K562 (cell line): ENCODE measurements at regions not wholly inside any gene's neighbourhood (a gene's known extent, or its start where the extent isn't known, plus 50 kb on each side); places are given as distances from the start of the nearest gene placed in this dataset.

Source experiments
- ATAC-seq: fragments of 200-7000 bp; cut with Tn5 transposase; 3 replicates; pipeline ENCODE4 v1.9.1; 2020; ENCODE audit warnings: moderate library complexity
- BruUV-seq: library from RNA; stranded (reverse); fragments of 400-500 nt; replicated peaks from 2 replicates; lab custom pipeline; 2021; lab: Mats Ljungman, UMichigan
- CTCF ChIA-PET: fragments of 300-600 bp; formaldehyde crosslinking; extraction: SDS; loops from one replicate; lab custom pipeline; 2021; ENCODE audit warnings: low intra/inter-chr PET ratio; lab: Yijun Ruan, JAX
- POLR2A ChIA-PET: fragments of 300-600, 350-650 bp; sonication (Branson Sonifier 250); formaldehyde crosslinking; extraction: SDS; loops from one replicate; lab custom pipeline; 2021; ENCODE audit warnings: antibody characterized with exemption, inconsistent platforms; lab: Yijun Ruan, JAX
- DNase-seq, 4 experiments: peaks; one replicate each; pipeline versions ENCODE4 v3.0.0 to v3.0.0-alpha.2; 2011 to 2018; ENCODE audit warnings: low spot score in 3 of 4, mixed read lengths in 3 of 4; ENCODE audit errors: extremely low read depth in 1 of 4
- FAIRE-seq: peaks from 2 replicates; lab custom pipeline; 2011; peaks lifted over from hg19 to GRCh38; lab: Jason Lieb, UNC
- H2AFZ ChIP-seq: 2 replicates; pipeline ENCODE4 v1.6.0; 2011; ENCODE audit warnings: low read depth, low read length, control low read depth, inconsistent platforms
- H3K27ac ChIP-seq: fragments of 200-600 bp; 3 replicates; pipeline ENCODE4 v1.8.0; 2011; ENCODE audit warnings: low read depth, mild to moderate bottlenecking, control low read depth, inconsistent platforms, low read length, moderate library complexity, mixed read lengths; ENCODE audit errors: extremely low read depth
- H3K27me3 ChIP-seq, 2 experiments: fragments of 300-600 bp in 1 of 2; 2 replicates in 1 of 2; 3 replicates in 1 of 2; pipeline versions ENCODE4 v1.6.0 to v1.8.0; 2011; ENCODE audit warnings: inconsistent platforms in 2 of 2, low read length in 2 of 2, mild to moderate bottlenecking in 1 of 2, mixed read lengths in 1 of 2, moderate library complexity in 1 of 2; ENCODE audit not compliant: control insufficient read depth in 2 of 2, insufficient read depth in 2 of 2
- H3K36me3 ChIP-seq: fragments of 300-600 bp; 3 replicates; pipeline ENCODE4 v1.8.0; 2011; ENCODE audit warnings: mild to moderate bottlenecking, low read length, inconsistent platforms; ENCODE audit not compliant: control insufficient read depth, insufficient read depth
- H3K4me1 ChIP-seq, 2 experiments: fragments of 200-600 bp in 1 of 2; replicated peaks in 1 of 2; 2 replicates in 1 of 2; 3 replicates in 1 of 2; pipeline versions ENCODE4 v1.5.1 to v1.8.0; 2011; ENCODE audit warnings: inconsistent platforms in 2 of 2, low read length in 2 of 2, mild to moderate bottlenecking in 1 of 2, mixed read lengths in 1 of 2, moderate library complexity in 1 of 2; ENCODE audit not compliant: control insufficient read depth in 2 of 2, insufficient read depth in 2 of 2
- H3K4me2 ChIP-seq: 2 replicates; pipeline ENCODE4 v1.6.1; 2011; ENCODE audit warnings: low read length, control low read depth, inconsistent platforms, mixed read lengths; ENCODE audit not compliant: insufficient read depth
- H3K4me3 ChIP-seq: fragments of 200-600 bp; sonication (generic), shearing (Covaris generic); 2 replicates; pipeline ENCODE4 v1.5.1; 2016; ENCODE audit warnings: control low read depth, inconsistent platforms
- H3K79me2 ChIP-seq: fragments of 200-600 bp; 3 replicates; pipeline ENCODE4 v1.8.0; 2011; ENCODE audit warnings: low read length, inconsistent platforms; ENCODE audit not compliant: control insufficient read depth, insufficient read depth
- H3K9ac ChIP-seq, 2 experiments: 2 replicates each; pipeline versions ENCODE4 v1.6.0 to v1.6.1; 2011; ENCODE audit warnings: low read depth in 2 of 2, low read length in 2 of 2, control low read depth in 1 of 2, inconsistent platforms in 1 of 2, mild to moderate bottlenecking in 1 of 2, mixed read lengths in 1 of 2; ENCODE audit not compliant: insufficient read depth in 1 of 2
- H3K9me1 ChIP-seq: one replicate; pipeline ENCODE4 v1.6.0; 2011; ENCODE audit warnings: inconsistent platforms, mild to moderate bottlenecking, low read length, moderate library complexity; ENCODE audit not compliant: control insufficient read depth, insufficient read depth
- H3K9me3 ChIP-seq: replicated peaks from 2 replicates; pipeline ENCODE4 v1.5.1; 2011; ENCODE audit warnings: low read depth, low read length, inconsistent platforms; ENCODE audit not compliant: control insufficient read depth, insufficient read depth
- H4K20me1 ChIP-seq: replicated peaks from 2 replicates; pipeline ENCODE4 v1.6.1; 2011; ENCODE audit warnings: low read length, inconsistent platforms, mixed read lengths; ENCODE audit not compliant: control insufficient read depth, insufficient read depth
- FOSL1 ChIP-seq: fragments of 200-800 bp; sonication (Bioruptor generic); conservative IDR thresholded peaks from 2 replicates; pipeline ENCODE4 v1.6.1; 2016; ENCODE audit warnings: missing genetic modification characterization, missing compliant biosample characterization
- HDAC3 ChIP-seq: fragments of 450-650 bp; IDR thresholded peaks from 2 replicates; pipeline ENCODE4 v1.6.1; 2018; ENCODE audit warnings: borderline replicate concordance, mild to moderate bottlenecking, moderate library complexity; ENCODE audit not compliant: partially characterized antibody
- HDAC8 ChIP-seq: fragments of 450-650 bp; IDR thresholded peaks from 2 replicates; pipeline ENCODE4 v1.6.1; 2016; ENCODE audit warnings: mild to moderate bottlenecking, missing genetic modification characterization, moderate library complexity, missing compliant biosample characterization
- HNRNPH1 ChIP-seq: fragments of 200-400 bp; formaldehyde crosslinking; optimal IDR thresholded peaks from 2 replicates; pipeline ENCODE3; 2017; ENCODE audit warnings: low read depth, mild to moderate bottlenecking, low read length, moderate library complexity
- IRF9 ChIP-seq: fragments of 450-650 bp; IDR thresholded peaks from 2 replicates; pipeline ENCODE4 v1.6.1; 2016; ENCODE audit warnings: missing biosample characterization, missing genetic modification characterization
- NFATC3 ChIP-seq: fragments of 450-650 bp; IDR thresholded peaks from 2 replicates; pipeline ENCODE4 v1.6.1; 2017; ENCODE audit warnings: mild to moderate bottlenecking
- PPARD ChIP-seq: fragments of 250-450 bp; sonication (Bioruptor Pico); IDR thresholded peaks from 2 replicates; pipeline ENCODE4 v1.8.0; 2022; ENCODE audit warnings: inconsistent platforms, mild to moderate bottlenecking, moderate library complexity
- PTTG1 ChIP-seq: fragments of 450-650 bp; IDR thresholded peaks from 2 replicates; pipeline ENCODE4 v1.6.1; 2016; ENCODE audit warnings: low read depth, mild to moderate bottlenecking, missing genetic modification characterization, missing compliant biosample characterization
- RB1 ChIP-seq: fragments of 450-650 bp; IDR thresholded peaks from 2 replicates; pipeline ENCODE4 v1.6.1; 2017; ENCODE audit warnings: low read depth, mild to moderate bottlenecking
- RBM39 ChIP-seq: fragments of 200-400 bp; formaldehyde crosslinking; optimal IDR thresholded peaks from 2 replicates; pipeline ENCODE3; 2018; ENCODE audit warnings: low read depth, low read length
- RHOXF2B ChIP-seq: fragments of 250-450 bp; sonication (Bioruptor Pico); conservative IDR thresholded peaks from 2 replicates; pipeline ENCODE4 v1.5.1; 2021
- SMAD3 ChIP-seq: fragments of 450-650 bp; formaldehyde crosslinking; conservative IDR thresholded peaks from 2 replicates; pipeline ENCODE4 v1.4.0; 2020; ENCODE audit warnings: mild to moderate bottlenecking
- SRSF7 ChIP-seq: fragments of 200-400 bp; formaldehyde crosslinking; optimal IDR thresholded peaks from 2 replicates; pipeline ENCODE3; 2017; ENCODE audit warnings: mild to moderate bottlenecking, low read depth, low read length
- TEAD1 ChIP-seq, 2 experiments: fragments of 450-650 bp in 1 of 2; sonication (generic) in 1 of 2; formaldehyde crosslinking; IDR thresholded peaks; 2 replicates each; pipeline versions ENCODE4 v1.4.0 to v1.8.0; 2020 to 2022; ENCODE audit warnings: mild to moderate bottlenecking in 2 of 2, missing genetic modification reagents in 1 of 2
- ZKSCAN8 ChIP-seq: fragments of 200-800 bp; sonication (Bioruptor generic); IDR thresholded peaks from 2 replicates; pipeline ENCODE4 v1.6.1; 2016; ENCODE audit warnings: missing genetic modification characterization, missing compliant biosample characterization
- ZNF408 ChIP-seq: fragments of 250-450 bp; sonication (Bioruptor Pico); IDR thresholded peaks from 2 replicates; pipeline ENCODE4 v1.4.0; 2020; ENCODE audit warnings: low read depth, mild to moderate bottlenecking, moderate library complexity
- WGBS: fragments of 100-300 bp; shearing (Covaris generic); methylation state at CpG from one replicate; pipeline ENCODE4 v1.1.6; 2016; ENCODE audit warnings: low coverage, mixed read lengths; ENCODE audit not compliant: insufficient coverage; ENCODE audit errors: missing lambda C conversion rate; 5-methylcytosine and 5-hydroxymethylcytosine counted together
- in situ Hi-C: fragments of 300-500 bp; cut with MboI; formaldehyde crosslinking; loops from 4 replicates; pipeline ENCODE4 v1.15.0; 2018; ENCODE audit warnings: inconsistent platforms, mixed read lengths
- intact Hi-C: fragments of 100-400 bp; cut with micrococcal nuclease; formaldehyde crosslinking; loops from 2 replicates; pipeline ENCODE4 v1.14.2; 2022

GRCh38 chr20:52530571-52530970 lies 339.0 kb upstream of the ZFP64 start:
- Histone ChIP-seq H3K27me3 (no peaks in the 10 kb centered on the region), H3K9me1 (no peaks in the 10 kb centered on the region), H4K20me1 (no peaks in the 10 kb centered on the region), H3K36me3 (no peaks in the 10 kb centered on the region), H3K4me3 (no peak overlapping the region), H2AFZ (no peak overlapping the region), H3K4me1 (no peaks in the 10 kb centered on the region), H3K4me2 (no peak overlapping the region), H3K27ac (no peak overlapping the region), H3K79me2 (no peaks in the 10 kb centered on the region), H3K9me3 (no peaks in the 10 kb centered on the region), H3K9ac (no peak overlapping the region)
- no peak for TF ChIP-seq ZKSCAN8 (CRISPR knock-in tag)
- TF ChIP-seq SRSF7, result no peak
- no peak for TF ChIP-seq HNRNPH1
- TF ChIP-seq PTTG1 (tag), result no peak
- no peak for TF ChIP-seq PPARD (CRISPR knock-in tag)
- TF ChIP-seq HDAC3, result no peak
- TF ChIP-seq HDAC8, result no peak
- ChIA-PET POLR2A (no interaction called here), CTCF (no interaction called here)
- intact Hi-C loops (no loop called here), in situ Hi-C loops (no loop called here)
- ATAC-seq, result no peak
- WGBS, result 29% methylated on average over 1 of the region's 1 CpG
- FAIRE-seq, result no peak
- no TSS peak for BruUV-seq
- no peak for DNase-seq

GRCh38 chr20:52529826-52530225 lies 338.2 kb upstream of the ZFP64 start:
- H3K36me3 ChIP-seq, result no peaks in the 10 kb centered on the region
- WGBS, result 21% methylated on average over 7 of the region's 7 CpGs
- no TSS peak for BruUV-seq
- H3K79me2 ChIP-seq, result no peaks in the 10 kb centered on the region
- ChIA-PET CTCF (no interaction called here), POLR2A (interaction anchor here (0.7 kb wide), 1 partner anchor 679 kb away, joined by 3 read pairs; no protein-coding TSS in a partner anchor)
- H3K9me1 ChIP-seq, result no peaks in the 10 kb centered on the region
- ATAC-seq (no peak), DNase-seq (no peak), FAIRE-seq (no peak)
- H3K4me3 ChIP-seq, result no peak overlapping the region
- no peaks in the 10 kb centered on the region for H3K9me3 ChIP-seq
- H2AFZ ChIP-seq, result no peak overlapping the region
- in situ Hi-C loops (no loop called here), intact Hi-C loops (no loop called here)
- no peaks in the 10 kb centered on the region for H3K4me1 ChIP-seq
- H3K27ac ChIP-seq, result no peak overlapping the region
- H3K27me3 ChIP-seq, result no peaks in the 10 kb centered on the region
- H4K20me1 ChIP-seq, result no peaks in the 10 kb centered on the region
- H3K9ac ChIP-seq, result no peak overlapping the region
- H3K4me2 ChIP-seq, result no peak overlapping the region
- no peak for TF ChIP-seq FOSL1 (tag)
- TF ChIP-seq RHOXF2B (CRISPR knock-in tag), result no peak
- no peak for TF ChIP-seq RBM39
- no peak for TF ChIP-seq SMAD3 (CRISPR knock-in tag)
- no peak for TF ChIP-seq ZNF408
- TF ChIP-seq RB1, result no peak
- no peak for TF ChIP-seq IRF9 (tag)
- no peak for TF ChIP-seq NFATC3
- TF ChIP-seq TEAD1 (CRISPR knock-in tag; IDR thresholded peaks at IDR 0.05), result no peak
